ENCODE measurements at regions not wholly inside any gene's neighbourhood (a gene's known extent, or its start where the extent isn't known, plus 50 kb on each side); places are given as distances from the start of the nearest gene placed in this dataset.

DNA sequence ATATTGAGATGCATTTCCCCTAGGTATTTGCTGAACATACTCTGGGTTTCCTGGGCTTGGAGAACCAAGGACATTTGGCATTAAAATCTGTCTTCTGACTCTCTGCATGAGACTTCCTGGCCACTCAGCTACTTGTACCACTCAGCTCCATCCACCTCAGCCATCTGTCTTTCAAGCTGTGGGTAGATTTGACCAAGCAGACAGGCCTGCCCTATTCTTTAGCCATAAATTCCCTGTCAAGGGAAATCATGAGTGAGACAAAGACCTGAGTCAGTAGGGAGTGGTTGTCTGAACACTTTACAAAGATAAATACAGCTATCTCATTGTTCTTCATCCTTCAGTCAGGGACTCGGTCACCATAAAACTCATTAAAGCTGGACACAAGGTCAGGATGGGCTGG, 399.1 kb downstream of the GPAM start:
- Histone ChIP-seq H3K36me3 (replicated peaks) (no peaks in the 10 kb centered on the region), H3K27me3 (replicated peaks) (no peaks in the 10 kb centered on the region), H3K4me3 (ENCODE audit: low read depth, low read length) (no peak overlapping the region), H3K27ac (no peak overlapping the region)
- no peak for DNase-seq
- TF ChIP-seq, protein P1, sequence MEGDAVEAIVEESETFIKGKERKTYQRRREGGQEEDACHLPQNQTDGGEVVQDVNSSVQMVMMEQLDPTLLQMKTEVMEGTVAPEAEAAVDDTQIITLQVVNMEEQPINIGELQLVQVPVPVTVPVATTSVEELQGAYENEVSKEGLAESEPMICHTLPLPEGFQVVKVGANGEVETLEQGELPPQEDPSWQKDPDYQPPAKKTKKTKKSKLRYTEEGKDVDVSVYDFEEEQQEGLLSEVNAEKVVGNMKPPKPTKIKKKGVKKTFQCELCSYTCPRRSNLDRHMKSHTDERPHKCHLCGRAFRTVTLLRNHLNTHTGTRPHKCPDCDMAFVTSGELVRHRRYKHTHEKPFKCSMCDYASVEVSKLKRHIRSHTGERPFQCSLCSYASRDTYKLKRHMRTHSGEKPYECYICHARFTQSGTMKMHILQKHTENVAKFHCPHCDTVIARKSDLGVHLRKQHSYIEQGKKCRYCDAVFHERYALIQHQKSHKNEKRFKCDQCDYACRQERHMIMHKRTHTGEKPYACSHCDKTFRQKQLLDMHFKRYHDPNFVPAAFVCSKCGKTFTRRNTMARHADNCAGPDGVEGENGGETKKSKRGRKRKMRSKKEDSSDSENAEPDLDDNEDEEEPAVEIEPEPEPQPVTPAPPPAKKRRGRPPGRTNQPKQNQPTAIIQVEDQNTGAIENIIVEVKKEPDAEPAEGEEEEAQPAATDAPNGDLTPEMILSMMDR (IDR thresholded peaks at IDR 0.05; ENCODE audit: low read depth, low read length, missing control alignments), result no peak
- in situ Hi-C loops (cut with HindIII; ENCODE audit: low pct_ligation_motif_present, low sequenced_read_pairs), result no loop called here

DNA sequence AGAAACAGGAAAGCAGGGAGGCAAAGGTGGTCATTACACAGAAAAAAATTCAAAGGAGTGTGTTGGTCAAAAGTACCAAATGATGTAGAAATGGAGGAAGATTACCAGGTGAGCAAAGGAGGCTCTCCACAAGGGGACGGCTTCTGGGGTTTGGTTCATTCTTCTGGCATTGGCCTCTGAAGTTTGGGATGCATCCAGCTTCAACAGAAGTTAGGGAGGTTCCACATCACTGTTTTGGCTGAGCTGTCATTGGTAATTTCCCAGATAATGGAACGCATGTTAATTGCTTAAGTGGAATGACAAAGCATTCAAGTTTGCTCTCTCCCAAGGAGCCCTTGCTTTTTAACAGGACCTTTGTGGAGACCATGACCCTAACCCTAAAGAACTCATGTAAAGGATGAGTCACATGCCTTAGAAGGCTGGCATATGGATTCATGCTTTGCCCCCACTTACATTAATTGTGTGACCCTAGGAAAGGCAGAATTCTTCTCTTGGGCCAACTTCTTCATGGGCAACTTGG, 398.6 kb downstream of the GPAM start:
- H3K36me3 ChIP-seq (replicated peaks), result no peaks in the 10 kb centered on the region
- TF ChIP-seq, protein P1 (IDR thresholded peaks at IDR 0.05; ENCODE audit: low read depth, low read length, missing control alignments), result no peak
- no peak overlapping the region for H3K27ac ChIP-seq
- no peaks in the 10 kb centered on the region for H3K27me3 ChIP-seq (replicated peaks)
- DNase-seq, result no peak
- in situ Hi-C loops (cut with HindIII; ENCODE audit: low pct_ligation_motif_present, low sequenced_read_pairs), result no loop called here
- H3K4me3 ChIP-seq (ENCODE audit: low read depth, low read length), result no peak overlapping the region

DNA sequence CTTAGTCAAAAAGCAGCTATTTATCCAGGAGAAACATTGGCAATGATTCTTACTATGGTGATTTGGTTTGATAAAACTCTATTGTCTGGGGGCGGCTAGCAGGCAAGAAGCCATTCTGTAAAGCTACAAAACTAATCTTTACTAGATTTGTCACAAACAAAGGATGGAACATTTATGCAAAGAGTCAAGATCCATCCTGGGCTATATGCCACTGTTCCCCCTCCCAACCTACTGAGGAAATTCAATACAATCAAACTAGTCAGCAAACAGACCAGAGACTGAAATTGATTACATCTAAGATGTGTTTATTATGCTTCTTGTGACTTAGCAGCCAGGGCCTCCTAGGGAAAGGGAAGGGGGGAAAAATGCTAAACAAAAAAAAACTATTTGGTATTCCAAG, 397.6 kb downstream of the GPAM start:
- Histone ChIP-seq H3K4me3 (ENCODE audit: low read depth, low read length) (no peak overlapping the region), H3K27ac (no peak overlapping the region), H3K36me3 (replicated peaks) (no peaks in the 10 kb centered on the region), H3K27me3 (replicated peaks) (no peaks in the 10 kb centered on the region)
- no peak for DNase-seq
- TF ChIP-seq, protein P1 (IDR thresholded peaks at IDR 0.05; ENCODE audit: low read depth, low read length, missing control alignments), result no peak
- in situ Hi-C loops (cut with HindIII; ENCODE audit: low pct_ligation_motif_present, low sequenced_read_pairs), result no loop called here

DNA sequence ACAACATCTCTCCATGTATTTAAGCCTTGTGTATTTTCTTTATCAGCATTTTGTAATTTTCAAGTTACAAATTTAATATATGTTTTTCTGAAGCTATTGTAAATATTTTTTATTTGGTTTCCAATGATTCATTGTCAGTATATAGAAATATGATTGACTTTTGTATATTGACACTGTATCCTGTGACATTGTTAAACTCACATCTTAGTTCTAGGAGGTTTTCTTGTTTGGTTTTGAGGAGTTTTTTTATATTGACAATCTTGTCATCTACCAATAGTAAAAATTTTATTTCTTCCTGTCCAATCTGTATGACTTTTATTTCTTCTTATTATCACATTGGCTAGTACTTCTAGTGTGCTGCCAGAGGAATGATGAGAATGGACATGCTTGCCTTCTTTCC, 393.7 kb downstream of the GPAM start:
- TF ChIP-seq, protein P1 (IDR thresholded peaks at IDR 0.05; ENCODE audit: low read depth, low read length, missing control alignments), result no peak
- Histone ChIP-seq H3K27me3 (replicated peaks) (no peaks in the 10 kb centered on the region), H3K4me3 (ENCODE audit: low read depth, low read length) (no peak overlapping the region), H3K27ac (no peak overlapping the region), H3K36me3 (replicated peaks) (no peaks in the 10 kb centered on the region)
- DNase-seq, result no peak
- in situ Hi-C loops (cut with HindIII; ENCODE audit: low pct_ligation_motif_present, low sequenced_read_pairs), result no loop called here

DNA sequence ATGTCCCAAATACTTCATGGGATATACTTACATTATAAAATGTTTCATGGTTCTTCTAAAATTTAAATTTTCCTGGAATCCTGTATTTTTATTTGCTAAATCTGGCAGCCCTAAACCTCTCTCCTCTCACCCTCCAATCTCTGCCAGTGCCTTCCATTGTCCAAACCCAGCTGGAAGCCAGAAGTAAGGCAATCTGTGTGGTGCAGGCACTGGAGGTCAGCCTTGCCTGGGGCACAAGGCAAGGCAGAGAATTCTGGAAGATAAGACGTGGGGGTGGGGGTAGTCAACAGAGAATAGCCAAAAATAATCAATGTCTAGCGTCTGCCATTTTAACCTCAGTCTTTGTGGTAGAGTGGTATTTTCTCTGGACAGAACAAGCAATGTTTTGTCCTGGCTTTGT, 381.7 kb downstream of the GPAM start:
- Histone ChIP-seq H3K27me3 (replicated peaks) (no peaks in the 10 kb centered on the region), H3K4me3 (ENCODE audit: low read depth, low read length) (no peak overlapping the region), H3K27ac (no peak overlapping the region), H3K36me3 (replicated peaks) (no peaks in the 10 kb centered on the region)
- DNase-seq, result no peak
- in situ Hi-C loops (cut with HindIII; ENCODE audit: low pct_ligation_motif_present, low sequenced_read_pairs), result no loop called here
- TF ChIP-seq, protein P1 (IDR thresholded peaks at IDR 0.05; ENCODE audit: low read depth, low read length, missing control alignments), result no peak

DNA sequence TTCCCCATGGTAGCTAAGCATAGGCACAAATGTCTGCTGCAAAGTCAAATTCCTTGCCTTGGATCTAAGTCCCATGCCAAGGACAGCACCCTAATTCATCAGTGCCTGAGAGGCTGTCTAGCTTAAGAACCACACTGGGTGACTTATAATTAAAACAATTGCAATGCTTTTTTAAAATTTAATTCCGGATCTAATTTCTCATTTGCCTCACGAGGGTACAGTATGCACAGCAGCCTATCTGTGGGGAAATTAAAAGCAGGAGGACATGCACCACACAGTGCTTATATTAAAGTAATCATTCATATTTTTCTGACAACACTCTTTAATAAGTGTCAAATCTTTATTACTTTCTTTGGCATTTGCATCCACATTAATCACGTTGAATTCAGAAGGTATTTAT, 378.8 kb downstream of the GPAM start:
- in situ Hi-C loops (cut with HindIII; ENCODE audit: low pct_ligation_motif_present, low sequenced_read_pairs), result no loop called here
- Histone ChIP-seq H3K27ac (no peak overlapping the region), H3K27me3 (replicated peaks) (no peaks in the 10 kb centered on the region), H3K36me3 (replicated peaks) (no peaks in the 10 kb centered on the region), H3K4me3 (ENCODE audit: low read depth, low read length) (no peak overlapping the region)
- no peak for DNase-seq
- TF ChIP-seq, protein P1 (IDR thresholded peaks at IDR 0.05; ENCODE audit: low read depth, low read length, missing control alignments), result no peak
